ENCODE measurements at regions not wholly inside any gene's neighbourhood (a gene's known extent, or its start where the extent isn't known, plus 50 kb on each side); places are given as distances from the start of the nearest gene placed in this dataset.
"Not testable (repeated sequence)": the region's sequence is repeated elsewhere in the genome, so short reads cannot be mapped to it uniquely, and the experiment has no call there.

DNA sequence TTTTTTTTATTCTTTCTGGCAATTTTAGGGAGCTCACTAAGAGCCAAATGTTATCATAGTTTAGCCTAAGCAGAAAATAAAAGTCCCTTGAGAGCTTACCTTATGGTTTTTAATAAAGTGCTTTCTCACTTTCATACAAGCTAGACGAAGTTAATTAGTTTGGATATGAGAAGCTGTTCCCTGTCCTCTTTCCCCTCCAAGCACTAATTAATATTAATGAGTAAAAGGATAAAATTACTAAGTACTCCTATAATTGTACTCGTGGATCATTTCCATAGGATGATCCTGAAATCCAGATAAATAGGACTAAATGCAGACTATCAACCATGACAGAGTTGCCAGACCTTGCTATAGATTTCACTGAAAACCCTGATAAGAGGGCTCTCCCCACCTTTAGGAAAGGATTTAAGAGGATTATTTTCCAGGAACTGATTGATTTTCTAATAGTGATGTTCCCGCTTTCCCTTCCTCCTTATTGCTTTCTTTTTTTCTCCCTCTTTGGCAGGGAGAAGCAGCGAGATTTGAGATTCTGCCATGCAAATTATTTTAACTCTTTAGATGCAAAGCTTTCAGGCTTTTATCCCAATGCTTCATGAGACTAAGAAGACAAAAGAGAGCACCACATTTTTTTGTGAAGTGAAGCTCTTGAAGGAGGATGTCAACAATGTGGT lies 58.3 kb upstream of the HECW1 start:
- H3K4me3 ChIP-seq (ENCODE audit: control insufficient read depth, low read depth, low read length) = no peak overlapping the region
- TF ChIP-seq, protein P1, sequence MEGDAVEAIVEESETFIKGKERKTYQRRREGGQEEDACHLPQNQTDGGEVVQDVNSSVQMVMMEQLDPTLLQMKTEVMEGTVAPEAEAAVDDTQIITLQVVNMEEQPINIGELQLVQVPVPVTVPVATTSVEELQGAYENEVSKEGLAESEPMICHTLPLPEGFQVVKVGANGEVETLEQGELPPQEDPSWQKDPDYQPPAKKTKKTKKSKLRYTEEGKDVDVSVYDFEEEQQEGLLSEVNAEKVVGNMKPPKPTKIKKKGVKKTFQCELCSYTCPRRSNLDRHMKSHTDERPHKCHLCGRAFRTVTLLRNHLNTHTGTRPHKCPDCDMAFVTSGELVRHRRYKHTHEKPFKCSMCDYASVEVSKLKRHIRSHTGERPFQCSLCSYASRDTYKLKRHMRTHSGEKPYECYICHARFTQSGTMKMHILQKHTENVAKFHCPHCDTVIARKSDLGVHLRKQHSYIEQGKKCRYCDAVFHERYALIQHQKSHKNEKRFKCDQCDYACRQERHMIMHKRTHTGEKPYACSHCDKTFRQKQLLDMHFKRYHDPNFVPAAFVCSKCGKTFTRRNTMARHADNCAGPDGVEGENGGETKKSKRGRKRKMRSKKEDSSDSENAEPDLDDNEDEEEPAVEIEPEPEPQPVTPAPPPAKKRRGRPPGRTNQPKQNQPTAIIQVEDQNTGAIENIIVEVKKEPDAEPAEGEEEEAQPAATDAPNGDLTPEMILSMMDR (IDR thresholded peaks at IDR 0.05; ENCODE audit: control insufficient read depth, insufficient read depth, low read depth, low read length, missing control alignments) = no peak
- DNase-seq (ENCODE audit: low read depth) = no peak

DNA sequence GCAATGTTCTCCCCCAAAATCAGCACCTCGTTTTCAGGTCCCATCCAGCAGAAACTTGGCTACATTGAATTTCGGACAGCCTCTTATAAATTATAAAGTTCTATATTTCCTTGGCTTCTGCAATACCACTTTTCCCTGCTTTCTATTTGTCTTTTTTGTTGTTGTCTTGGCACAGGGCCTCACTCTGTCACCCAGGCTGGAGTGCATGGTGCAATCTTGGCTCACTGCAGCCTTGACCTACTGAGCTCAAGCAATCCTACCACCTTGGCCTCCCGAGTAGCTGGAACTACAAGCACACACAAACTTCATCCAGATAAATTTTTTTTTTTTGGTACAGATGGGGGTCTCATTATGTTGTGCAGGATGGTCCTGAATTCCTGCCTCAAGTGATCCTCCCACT lies 55.3 kb upstream of the HECW1 start:
- no peak for DNase-seq (ENCODE audit: low read depth)
- TF ChIP-seq, protein P1 (IDR thresholded peaks at IDR 0.05; ENCODE audit: control insufficient read depth, insufficient read depth, low read depth, low read length, missing control alignments) = no peak
- no peak overlapping the region for H3K4me3 ChIP-seq (ENCODE audit: control insufficient read depth, low read depth, low read length)

DNA sequence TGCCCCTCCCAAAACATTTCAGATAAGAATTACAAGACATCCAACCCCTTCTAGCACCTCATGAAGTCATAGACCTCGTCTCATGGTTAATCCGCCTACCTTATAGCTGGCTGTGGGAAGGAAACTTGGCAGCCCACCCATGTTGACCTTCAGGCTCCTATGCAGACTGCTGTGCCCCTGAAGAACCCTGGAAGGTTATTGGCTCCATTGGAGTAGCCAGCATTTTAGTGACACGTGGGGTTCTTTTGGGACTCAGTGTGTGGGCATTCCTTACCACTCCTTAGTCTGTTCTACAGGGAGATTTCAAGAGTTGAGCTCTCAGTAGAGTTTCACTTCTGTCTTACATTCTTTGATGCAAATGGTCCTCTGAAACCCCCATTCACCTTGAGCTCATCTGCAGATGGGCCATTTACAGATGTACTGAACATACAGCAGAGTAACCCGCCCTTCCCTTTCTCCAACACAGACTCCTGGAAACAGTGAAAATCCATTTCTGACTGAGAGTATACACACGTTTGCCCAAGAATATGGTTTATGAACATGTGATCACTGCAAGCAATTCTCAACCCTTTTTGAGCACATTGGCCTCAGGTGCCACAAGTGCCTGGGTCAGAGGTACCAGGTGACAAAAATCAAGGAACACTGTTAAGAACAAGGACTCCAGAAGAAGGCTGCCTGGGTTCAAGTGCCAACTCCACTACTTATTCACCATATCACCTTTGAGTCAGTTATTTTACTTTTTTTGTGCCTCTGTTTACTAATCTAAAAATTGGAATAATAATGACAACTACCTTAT lies 54.0 kb upstream of the HECW1 start:
- DNase-seq (ENCODE audit: low read depth) = no peak
- TF ChIP-seq, protein P1 (IDR thresholded peaks at IDR 0.05; ENCODE audit: control insufficient read depth, insufficient read depth, low read depth, low read length, missing control alignments) = no peak
- no peak overlapping the region for H3K4me3 ChIP-seq (ENCODE audit: control insufficient read depth, low read depth, low read length)

DNA sequence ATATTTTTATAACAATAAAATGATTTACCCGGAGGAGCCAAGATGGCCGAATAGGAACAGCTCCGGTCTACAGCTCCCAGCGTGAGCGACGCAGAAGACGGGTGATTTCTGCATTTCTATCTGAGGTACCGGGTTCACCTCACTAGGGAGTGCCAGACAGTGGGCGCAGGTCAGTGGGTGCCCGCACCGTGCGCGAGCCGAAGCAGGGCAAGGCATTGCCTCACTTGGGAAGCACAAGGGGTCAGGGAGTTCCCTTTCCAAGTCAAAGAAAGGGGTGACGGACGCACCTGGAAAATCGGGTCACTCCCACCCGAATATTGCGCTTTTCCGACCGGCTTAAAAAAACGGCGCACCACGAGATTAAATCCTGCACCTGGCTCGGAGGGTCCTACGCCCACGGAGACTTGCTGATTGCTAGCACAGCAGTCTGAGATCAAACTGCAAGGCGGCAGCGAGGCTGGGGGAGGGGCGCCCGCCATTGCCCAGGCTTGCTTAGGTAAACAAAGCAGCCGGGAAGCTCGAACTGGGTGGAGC lies 53.3 kb upstream of the HECW1 start:
- DNase-seq (ENCODE audit: low read depth); H3K4me3 ChIP-seq (ENCODE audit: control insufficient read depth, low read depth, low read length): not testable (repeated sequence)

Measured in AG09309 (cell line).